HG02870 (cell line): ENCODE measurements at regions not wholly inside any gene's neighbourhood (a gene's known extent, or its start where the extent isn't known, plus 50 kb on each side); places are given as distances from the start of the nearest gene placed in this dataset.
"Not testable (repeated sequence)": the region's sequence is repeated elsewhere in the genome, so short reads cannot be mapped to it uniquely, and the experiment has no call there.

Source experiments
- ATAC-seq: cut with Tn5 transposase; IDR thresholded peaks from one replicate; pipeline ENCODE4 v1.9.1; 2021; ENCODE audit warnings: mild to moderate bottlenecking, moderate library complexity; ENCODE audit not compliant: unreplicated experiment

DNA sequence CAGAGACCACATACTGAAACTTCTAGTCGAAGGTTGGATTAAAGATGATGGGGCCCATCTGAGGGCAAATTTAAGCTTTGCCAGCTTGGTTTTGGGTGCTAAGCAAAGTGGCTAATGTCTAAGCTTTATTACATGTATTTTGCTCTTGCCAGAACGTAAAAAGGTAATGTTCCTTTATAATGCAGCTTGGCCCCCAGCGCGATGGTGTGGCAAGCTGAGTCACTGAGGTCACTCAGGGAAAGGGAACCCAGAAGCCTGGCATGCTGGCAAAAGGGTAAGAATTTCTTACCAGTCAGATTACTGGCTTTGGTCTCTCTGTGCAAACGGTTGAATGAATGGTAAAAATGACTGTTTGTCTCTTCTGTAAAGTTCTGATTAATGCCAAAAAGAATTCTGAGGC is 158.3 kb upstream of the KCND2 start:
- ATAC-seq, result no peak

DNA sequence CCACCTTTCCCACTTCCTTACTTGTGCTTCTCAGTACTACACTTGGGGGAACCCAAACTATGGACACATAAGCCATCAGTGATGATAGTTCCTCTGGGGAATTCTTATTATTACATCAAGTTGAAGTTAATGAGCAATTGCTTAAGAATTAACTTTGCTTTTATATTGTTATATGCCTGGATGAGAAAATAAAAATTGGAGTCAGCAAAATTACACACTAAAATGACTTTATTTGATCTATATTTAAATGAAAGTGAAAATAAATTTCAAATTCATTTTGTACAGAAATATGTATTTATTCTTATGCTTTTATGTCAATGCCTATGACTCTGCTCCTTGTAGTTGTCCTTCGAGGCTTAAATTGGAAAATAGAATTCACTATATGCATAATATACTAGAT is 149.4 kb upstream of the KCND2 start:
- ATAC-seq, result no peak

DNA sequence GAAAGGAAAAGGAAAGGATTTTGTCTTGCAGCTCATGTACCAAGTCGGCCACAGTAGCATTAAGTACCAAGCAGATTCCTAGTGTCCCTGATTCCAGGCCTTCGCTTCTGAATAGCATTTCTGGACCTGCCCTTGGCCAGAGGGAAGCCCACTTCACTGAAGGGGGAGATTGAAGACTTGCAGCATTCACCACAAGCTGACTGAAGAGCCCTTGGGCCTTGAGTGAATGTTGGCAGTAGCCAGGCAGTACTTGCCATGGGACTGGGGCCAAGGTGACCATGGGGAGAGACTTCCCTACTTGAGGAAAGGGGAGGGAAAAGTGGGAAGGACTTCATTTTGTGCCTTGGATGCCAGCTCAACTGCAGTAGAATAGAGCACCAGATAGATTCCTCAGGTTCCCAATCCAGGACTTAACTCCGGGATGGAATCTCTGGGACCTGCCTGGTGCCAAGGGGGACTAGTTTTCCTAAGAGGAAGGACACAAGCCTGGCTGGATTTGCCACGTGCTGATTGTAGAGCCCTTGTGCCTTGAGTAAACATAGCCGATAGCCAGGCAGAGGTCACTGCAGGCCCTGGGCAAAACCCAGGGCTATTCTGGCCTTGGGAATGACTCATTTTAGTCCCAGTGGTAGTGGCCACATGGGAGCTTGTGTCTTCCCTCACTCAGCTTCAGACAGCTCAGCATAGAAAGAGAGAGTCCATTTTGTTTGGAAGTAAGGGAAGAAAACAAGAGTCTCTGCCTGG is 141.7 kb upstream of the KCND2 start:
- no peak for ATAC-seq

DNA sequence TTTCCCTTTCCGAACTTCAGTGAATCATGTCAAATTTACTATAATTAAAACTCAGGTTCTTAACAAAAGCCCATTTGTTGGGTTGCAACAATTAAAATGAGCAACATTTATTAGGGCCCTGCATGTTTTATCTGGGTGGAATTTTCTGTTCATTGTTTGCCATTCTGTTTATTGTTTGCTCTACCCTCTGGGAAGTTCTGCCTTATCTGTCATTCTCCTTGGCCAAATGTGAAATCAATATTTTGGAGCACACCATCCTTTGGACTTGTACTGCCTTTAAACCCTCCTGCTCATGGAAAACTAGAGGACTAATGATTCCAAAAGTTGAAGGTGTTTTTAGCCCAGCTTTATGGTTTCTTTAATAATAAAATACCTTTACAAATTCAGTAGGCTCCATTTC is 134.5 kb upstream of the KCND2 start:
- no peak for ATAC-seq

DNA sequence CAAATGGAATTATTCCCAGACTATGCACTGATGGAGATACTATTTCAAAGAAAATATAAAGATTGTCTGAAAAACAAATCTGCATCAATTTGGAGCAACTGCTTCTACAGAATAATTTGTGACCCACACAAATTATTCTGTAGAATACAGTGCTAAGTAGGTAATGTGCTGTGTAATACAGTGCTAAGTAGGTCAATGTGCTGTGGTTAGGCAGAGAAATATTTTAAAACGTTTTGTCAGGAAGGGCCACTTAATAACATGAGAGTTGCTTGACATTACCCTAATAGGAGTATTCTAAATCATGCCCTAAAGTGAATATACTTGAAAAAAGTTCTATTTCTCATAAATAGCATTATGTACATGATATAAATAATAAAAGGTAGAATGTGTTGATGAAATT is 116.5 kb upstream of the KCND2 start:
- ATAC-seq, result no peak

DNA sequence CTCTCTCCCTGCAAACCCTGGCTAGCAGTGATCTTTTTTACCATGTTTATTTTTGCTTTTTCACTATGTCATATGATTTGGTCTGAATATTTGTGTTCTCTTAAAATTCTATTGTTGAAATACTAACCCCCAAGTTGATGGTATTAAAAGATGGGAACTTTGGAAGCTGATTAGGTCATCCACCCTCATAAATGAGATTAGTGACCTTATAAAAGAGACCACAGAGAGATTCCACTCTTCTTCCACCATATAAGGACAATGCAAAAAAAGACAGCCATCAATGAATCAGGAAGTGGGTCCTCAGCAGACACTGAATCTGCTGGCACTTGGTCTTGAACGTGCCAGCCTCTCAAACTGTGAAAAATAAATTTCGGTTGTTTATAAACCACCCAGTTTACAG is 112.8 kb upstream of the KCND2 start:
- no peak for ATAC-seq

DNA sequence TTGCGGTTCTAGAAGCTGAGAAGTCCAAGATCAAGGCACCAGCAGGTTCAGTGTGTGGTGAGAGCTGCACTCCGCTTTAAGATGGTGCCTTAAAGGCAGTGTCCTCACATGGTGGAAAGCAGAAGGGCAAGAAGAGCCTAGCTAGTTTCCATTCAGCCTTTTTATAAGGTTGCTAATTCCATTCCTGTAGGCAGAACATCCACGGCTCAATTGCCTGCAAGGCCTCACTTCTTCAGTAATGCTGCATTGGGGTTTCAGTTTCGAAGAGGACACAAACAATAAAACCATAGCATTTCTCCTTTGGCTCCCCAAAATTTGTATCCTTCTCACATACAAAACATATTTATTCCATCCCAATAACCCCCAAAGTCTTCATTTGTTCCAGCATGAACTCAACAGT is 109.5 kb upstream of the KCND2 start:
- ATAC-seq, result no peak

DNA sequence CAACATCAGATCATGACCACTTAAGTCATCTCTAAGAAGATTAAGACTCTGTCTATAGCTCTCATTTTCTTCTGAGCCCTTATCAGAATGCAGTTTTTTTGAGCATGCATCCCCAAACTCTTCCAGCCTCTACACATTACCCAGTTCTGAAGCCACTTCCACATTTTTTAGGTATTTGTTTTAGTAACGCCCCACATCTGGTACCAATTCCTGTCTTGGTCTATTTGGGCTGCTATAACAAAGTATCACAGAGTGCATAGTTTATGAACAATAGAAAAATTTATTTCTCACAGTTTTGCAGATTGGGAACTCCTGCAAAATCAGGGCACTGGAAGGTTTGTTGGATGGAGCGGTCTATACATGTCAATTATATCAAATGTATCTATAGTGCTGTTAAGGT is 107.7 kb upstream of the KCND2 start:
- ATAC-seq, result no peak

DNA sequence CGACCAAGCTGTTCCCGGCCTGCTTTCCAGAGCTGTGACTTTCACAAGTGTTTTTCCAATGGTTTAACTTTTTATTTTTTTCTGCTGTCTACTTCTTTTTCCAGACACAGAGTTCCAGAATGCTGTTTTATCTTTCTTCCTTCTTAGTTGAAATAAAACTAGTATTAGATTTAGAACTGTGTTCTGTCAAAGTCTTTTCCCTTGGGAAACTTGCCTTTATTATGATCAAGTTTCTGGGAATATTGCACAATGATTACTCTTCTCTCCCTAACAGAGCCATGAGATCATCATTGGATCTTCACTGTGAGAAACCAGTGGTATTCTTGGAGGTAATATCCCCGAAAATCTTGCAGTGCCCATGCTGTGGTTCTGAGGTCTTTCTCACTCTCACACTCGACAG is 104.9 kb upstream of the KCND2 start:
- ATAC-seq, result no peak

DNA sequence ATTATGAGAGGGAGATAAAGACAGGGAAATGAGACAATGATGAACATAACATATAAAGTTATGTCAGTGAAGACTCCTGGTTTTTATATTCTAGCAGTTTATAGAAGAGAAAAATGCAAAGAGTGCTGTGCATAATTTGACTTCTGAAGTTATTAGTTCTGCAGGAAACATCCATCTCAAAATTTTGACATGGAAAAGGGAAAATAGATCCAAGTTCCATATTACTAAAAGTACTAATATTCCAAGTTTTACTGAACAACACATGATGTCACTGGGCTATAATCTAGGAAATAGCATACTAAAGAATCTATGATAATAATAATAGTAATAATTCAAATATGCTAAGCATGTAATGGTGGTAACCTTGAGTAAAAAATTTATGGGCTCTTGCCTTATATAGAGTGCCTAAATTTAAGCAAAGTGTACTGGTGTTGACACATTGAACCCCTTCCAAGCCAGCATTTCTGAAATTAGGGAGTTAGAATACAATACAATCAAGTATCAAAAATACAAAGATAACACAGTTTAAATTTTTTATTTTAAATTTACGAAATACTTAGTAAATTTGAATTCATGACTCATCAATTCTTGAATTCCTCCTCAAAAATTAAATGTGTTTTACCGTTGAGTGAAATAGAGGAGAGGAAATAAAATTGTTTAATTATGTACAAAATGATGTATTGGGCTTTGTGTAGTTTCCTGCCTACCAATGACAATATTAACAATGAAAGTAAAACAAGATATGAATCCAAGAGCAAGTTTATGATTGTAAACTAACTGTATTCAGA is 102.8 kb upstream of the KCND2 start:
- ATAC-seq, result no peak

DNA sequence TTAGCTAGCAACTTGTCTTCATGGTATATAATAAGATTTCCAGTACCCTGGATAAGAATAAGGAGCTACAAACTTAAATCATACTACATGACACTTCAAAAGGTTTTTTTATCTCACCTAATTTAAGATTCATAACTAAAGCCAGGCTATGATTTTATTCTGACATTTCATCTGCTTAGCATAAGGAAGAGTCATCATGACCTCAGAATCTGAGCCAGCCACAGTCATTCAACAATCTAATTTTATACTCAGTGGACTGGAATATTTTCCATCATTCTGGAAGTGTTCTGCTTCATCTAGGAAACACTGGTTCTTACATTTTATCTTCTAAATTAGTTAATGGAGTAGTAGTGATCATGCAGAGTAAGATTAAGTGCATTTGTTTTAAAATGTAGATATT is 102.1 kb upstream of the KCND2 start:
- no peak for ATAC-seq

DNA sequence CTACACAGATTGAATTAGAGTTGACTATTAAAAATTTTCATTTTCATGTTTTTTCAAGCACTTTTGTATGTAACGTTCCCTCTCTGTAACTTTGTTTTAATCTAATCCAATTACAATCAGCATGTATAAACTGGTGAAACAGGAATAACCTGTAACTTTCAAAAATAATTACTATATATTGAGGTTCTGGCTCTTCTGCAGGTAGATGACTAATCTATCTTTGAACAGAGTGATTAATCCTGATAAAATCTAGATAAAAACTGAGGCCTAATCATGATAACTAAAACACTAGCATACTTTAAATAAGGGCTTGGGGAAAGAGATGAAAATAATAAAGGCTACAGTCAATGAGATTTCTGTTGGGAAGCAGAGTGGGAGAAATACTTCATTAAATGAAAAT is 101.6 kb upstream of the KCND2 start:
- no peak for ATAC-seq

DNA sequence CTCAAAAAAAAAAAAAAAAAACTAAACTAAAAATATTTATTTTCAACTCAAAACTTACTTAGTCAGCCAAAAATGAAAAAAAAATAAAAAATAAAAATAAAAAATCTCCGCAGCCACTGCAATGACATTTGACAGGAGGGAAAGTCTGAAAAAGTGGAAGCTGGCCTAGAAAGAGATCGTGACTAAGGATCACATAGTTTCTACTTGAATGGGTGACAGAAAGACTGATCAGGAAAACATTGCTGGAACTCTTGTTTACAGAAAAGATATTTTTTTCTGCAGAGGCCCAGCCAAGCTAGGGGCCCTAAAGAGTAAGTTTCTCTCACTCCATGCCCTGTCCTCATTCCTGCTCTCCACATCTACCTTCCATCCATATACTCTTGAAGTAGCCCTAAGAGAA is 92.8 kb upstream of the KCND2 start:
- no peak for ATAC-seq

DNA sequence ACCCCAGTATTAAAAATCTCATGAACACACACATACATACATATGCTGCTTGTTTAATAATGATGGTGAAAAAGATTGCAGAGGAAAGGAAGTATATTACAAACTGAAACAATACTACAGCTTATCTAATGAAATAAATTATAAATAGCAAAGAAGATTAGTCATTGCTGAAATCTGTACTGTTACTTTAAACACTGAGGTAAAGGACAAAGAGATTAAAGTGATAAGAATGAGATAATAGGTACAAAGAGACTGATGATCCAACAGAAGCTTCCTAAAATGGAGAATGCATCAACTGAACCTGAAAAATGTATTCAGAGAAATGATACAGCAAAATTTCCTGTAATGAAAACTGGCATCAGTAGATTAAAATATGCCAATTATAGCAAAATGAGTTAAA is 91.5 kb upstream of the KCND2 start:
- ATAC-seq, result no peak

DNA sequence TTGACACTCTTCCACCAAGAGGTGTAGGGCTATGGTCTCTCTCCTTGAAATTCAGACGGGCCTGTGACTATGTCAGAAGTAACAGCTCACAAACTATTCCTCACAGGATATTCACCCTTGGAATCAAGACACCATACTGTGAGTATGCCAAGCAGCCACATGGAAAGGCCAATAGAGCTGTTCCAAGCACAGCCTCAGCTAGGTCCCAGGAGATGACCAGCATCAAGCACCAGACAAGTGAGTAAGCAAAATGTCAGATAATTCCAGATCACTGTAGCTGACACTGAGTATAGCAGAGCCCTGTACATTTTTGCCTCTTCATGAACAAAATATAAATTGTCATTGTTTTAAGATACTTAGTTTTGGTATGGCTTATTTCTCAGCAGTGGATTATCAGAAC is 88.1 kb upstream of the KCND2 start:
- ATAC-seq, result no peak

DNA sequence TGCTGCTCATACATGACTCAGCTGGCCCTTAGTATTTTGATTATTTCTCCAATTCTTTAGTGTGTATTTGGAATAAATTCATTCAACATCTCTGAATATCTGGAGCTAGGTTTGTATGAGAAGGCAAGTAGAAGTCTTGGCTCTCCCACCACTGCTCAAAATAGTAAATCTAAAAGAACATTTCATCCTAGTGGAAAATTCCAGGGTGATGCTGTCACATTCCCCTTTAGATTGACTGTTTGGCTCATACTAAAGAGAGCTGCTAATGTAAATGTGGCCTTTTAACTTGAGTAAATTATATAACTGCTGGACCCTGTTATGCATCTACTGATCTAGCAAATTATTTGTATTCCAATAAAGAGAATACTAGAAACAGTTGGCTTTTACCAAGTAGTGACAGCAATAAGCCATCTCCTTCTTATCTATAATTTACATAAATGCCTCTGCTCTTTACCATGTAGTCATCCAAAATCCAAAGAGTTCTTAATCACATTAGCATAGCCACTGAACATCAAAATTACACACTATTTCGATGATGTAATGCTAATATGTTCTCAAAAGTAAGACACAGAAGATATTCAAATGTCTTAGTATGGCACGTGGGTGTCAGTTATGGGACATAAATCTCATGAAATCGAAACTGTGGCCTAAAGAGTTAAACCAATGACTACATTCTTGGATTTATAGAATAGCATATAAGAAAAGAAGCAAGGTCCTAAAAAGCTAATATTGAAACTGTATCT is 86.9 kb upstream of the KCND2 start:
- no peak for ATAC-seq

DNA sequence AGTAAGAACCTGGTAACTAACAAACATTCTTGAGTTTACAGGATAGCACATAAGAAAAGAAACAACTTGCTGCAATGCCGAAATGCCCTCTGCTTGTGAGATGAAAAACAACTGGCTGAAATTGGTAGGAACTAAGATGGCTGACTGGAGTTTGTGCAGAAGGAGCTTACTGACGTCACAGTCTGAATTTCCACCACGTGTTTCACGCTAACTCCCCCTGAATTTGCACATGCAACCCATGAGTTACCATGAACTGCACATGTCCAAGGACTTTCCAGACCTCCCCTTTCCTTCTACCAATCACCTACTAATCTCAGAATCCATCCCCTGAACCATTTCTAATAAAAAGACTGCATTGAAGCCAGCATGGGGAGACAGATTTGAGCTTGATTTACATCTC is 86.3 kb upstream of the KCND2 start:
- no peak for ATAC-seq

DNA sequence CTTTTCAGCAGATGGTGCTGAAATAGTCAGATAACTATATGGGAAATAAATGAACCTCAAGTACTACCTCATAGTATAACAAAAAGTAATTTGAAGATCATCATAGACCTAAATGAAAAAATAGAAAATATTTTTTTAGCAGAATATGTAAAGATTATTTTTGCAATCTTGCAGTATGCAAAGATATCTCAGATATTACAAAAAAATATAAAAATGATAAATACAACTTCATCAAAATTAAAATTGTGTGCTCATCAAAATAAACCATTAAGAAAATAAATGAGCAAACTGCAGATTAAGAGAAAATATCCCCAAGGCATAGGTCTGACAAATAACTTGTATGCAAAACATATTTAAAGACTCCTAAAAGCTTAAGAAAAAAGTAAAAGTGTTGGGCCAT is 83.4 kb upstream of the KCND2 start:
- ATAC-seq, result no peak

DNA sequence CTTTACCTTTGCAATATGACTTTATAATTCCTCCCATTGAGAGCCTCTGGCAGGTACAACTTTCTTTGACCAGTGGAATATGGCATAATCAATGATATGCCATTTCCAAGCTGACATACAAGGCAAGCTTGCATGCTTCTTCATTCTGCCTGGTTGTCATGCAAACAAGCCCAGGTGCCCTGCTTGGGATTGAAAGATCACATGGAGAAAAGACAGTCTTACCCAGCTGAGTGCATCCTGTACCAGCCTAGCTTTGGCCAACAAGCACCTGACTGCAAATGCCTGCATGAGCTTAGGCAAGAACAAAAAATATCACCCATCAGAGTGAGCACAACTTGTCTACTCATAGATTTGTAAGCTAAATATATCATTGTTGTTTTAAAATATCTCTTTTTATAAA is 82.9 kb upstream of the KCND2 start:
- ATAC-seq, result no peak

DNA sequence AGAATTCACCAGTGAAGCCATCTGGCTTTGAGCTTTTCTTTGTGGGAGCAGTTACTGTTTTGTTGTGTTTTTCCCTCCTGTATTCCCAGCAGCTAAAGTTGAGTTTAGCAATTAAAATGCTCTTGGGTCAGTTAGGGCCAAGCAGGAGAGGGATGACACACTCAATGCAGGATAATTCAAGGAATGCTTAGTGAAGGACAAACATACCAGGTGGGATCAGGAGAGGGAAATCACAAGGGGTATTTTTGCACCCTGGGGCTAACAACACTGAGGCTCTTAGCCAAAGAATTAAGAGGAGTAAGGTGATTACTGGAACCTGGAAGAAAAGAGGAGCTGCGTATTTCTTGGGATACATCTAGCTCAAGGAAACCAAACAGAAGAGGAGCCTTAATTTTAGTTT is 82.4 kb upstream of the KCND2 start:
- ATAC-seq, result no peak

DNA sequence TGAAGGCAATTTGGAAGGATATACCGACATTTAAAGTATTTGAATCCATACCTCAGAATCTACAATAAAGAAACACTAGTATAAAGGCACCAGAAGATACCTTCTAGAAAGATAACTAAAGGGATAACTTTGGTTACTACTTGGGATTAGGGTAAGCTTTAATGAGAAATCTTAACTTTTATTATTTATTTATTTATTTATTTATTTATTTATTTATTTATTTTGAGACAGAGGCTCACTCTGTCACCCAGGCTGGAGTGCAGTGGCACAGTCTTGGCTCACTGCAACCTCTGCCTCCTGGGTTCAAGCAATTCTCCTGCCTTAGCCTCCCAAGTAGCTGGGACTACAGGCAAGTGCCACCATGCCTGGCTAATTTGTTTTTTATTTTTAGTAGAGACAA is 81.6 kb upstream of the KCND2 start:
- not testable (repeated sequence) for ATAC-seq

DNA sequence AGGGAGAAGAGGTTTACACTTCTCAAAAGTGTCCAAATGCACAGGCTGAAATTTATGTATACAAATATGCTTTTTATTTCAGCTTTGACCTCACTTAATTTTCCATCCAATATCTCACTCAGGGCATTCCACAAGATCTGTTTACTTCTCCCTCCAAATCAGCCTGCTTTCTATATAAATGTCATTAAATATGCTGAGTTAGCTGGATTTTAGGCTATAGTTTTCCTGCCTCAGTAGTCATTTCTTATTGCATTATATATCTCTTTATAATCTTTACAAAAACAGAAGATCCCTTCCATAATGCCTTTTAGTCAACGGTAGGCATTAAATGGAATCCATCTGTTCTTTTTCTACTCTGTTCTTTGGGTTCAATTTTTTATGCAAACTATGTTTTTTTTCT is 71.7 kb upstream of the KCND2 start:
- ATAC-seq, result no peak
